ENCODE measurements at regions not wholly inside any gene's neighbourhood (a gene's known extent, or its start where the extent isn't known, plus 50 kb on each side); places are given as distances from the start of the nearest gene placed in this dataset.

DNA sequence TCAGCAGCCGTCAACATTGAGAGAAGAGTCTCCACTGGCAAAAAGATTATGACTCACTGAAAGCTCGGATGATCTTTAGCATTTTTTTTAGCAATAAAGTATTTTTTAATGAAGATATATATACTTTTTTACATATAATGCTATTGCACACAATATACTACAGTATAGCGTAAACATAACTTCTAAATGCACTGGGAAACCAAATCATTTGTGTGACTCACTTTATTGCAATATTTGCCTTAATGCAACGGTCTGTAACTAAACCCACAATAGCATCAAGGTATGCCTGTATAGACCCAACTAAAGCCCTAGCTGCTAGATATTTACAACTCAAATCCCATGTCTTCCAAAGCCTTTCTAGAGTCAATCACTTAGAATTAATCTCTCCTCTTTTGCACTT lies 52.3 kb upstream of the EDNRA start:
- H3K18ac ChIP-seq (ENCODE audit: insufficient read length, low read depth, low read length): no peak overlapping the region
- H3K4me1 ChIP-seq (ENCODE audit: insufficient read depth, low read length): no peaks in the 10 kb centered on the region
- H3K56ac ChIP-seq (ENCODE audit: insufficient read length, low read depth, low read length): no peak overlapping the region
- H4K91ac ChIP-seq (ENCODE audit: insufficient read length, low read depth, low read length): no peak overlapping the region
- no peak overlapping the region for H2BK15ac ChIP-seq (ENCODE audit: low read depth, low read length)
- no peak overlapping the region for H3T11ph ChIP-seq (ENCODE audit: low read length)
- H3K27me3 ChIP-seq (ENCODE audit: insufficient read depth, low read length): no peaks in the 10 kb centered on the region
- no peak overlapping the region for H3K4ac ChIP-seq (ENCODE audit: low read depth, low read length)
- no peak overlapping the region for H2BK120ac ChIP-seq (ENCODE audit: low read depth, low read length, poor library complexity, severe bottlenecking)
- no peak overlapping the region for H3K9ac ChIP-seq (ENCODE audit: extremely low read depth, insufficient read length, low read length)
- H3K9me3 ChIP-seq (ENCODE audit: control insufficient read depth, low read depth, low read length): no peaks in the 10 kb centered on the region
- H3K36me3 Mint-ChIP-seq (ENCODE audit: insufficient read depth in 1 of 3, low read depth in 3 of 3): peaks cover 0 to 4% (median 0%) of the 10 kb centered on the region in 3 experiments; a peak in 1 of 7 replicates
- no peak overlapping the region for H2BK12ac ChIP-seq (ENCODE audit: insufficient read length, low read depth, low read length)
- peaks cover 0 to 7% of the 10 kb centered on the region in 2 experiments; a peak in 3 of 4 replicates for H3K4me1 Mint-ChIP-seq
- no peak overlapping the region for H4K5ac ChIP-seq (ENCODE audit: insufficient read length, low read depth, low read length)
- H3K4me3 Mint-ChIP-seq: no peak overlapping the region
- no peak overlapping the region for H2BK5ac ChIP-seq (ENCODE audit: insufficient read length, low read length)
- no peaks in the 10 kb centered on the region for H3K27me3 Mint-ChIP-seq (ENCODE audit: low read depth)
- no peaks in the 10 kb centered on the region for H4K20me1 ChIP-seq (ENCODE audit: control insufficient read depth, insufficient read depth, insufficient read length)
- no peak overlapping the region for H2AFZ ChIP-seq (ENCODE audit: low read length)
- H2BK20ac ChIP-seq (ENCODE audit: low read depth, low read length, poor library complexity, severe bottlenecking): no peak overlapping the region
- H3K27ac Mint-ChIP-seq: no peak overlapping the region
- no peak overlapping the region for H2AK5ac ChIP-seq (ENCODE audit: insufficient read length, low read length)
- no peak for DNase-seq
- H3K9me3 Mint-ChIP-seq: peaks cover 6 to 12% of the 10 kb centered on the region in 2 experiments
- no peaks in the 10 kb centered on the region for H3K79me2 ChIP-seq (ENCODE audit: insufficient read depth, low read length)
- TF ChIP-seq CTCF (conservative IDR thresholded peaks at IDR 0.05): no peak
- H4K8ac ChIP-seq (replicated peaks; ENCODE audit: insufficient read length, low read depth, low read length): no peak overlapping the region
- no peaks in the 10 kb centered on the region for H3K23me2 ChIP-seq (ENCODE audit: insufficient read length, low read depth, low read length, poor library complexity, severe bottlenecking)
- H3K79me1 ChIP-seq (ENCODE audit: insufficient read depth, low read depth, low read length, poor library complexity, severe bottlenecking): no peaks in the 10 kb centered on the region
- no peak overlapping the region for H3K4me2 ChIP-seq (ENCODE audit: insufficient read depth, insufficient read length, low read length)
- no peak overlapping the region for H3K14ac ChIP-seq (ENCODE audit: insufficient read depth, low read length)
- no CpG with 5 or more reads among the region's 4 CpGs for WGBS (ENCODE audit: extremely low coverage, insufficient read length, low lambda C conversion rate)
- no peak overlapping the region for H3K27ac ChIP-seq (ENCODE audit: insufficient read length, low read depth, low read length)
- no peak overlapping the region for H3K23ac ChIP-seq (ENCODE audit: insufficient read length, low read depth, low read length)

Measured in H9 (cell line).